ENCODE measurements at regions not wholly inside any gene's neighbourhood (a gene's known extent, or its start where the extent isn't known, plus 50 kb on each side); places are given as distances from the start of the nearest gene placed in this dataset.

GRCh38 chr14:106845286-106846087 is 1319.1 kb downstream of the TMEM121 start:
- no peaks in the 10 kb centered on the region for H3K36me3 Mint-ChIP-seq (ENCODE audit: low read depth)
- no peaks in the 10 kb centered on the region; the same call in 1 of the 2 replicates for H3K4me1 Mint-ChIP-seq (ENCODE audit: low read depth)
- TF ChIP-seq CTCF (IDR thresholded peaks at IDR 0.05), result no peak
- no peak for DNase-seq
- H3K4me3 Mint-ChIP-seq, result no peak overlapping the region
- H3K27me3 Mint-ChIP-seq (ENCODE audit: insufficient read depth), result no peaks in the 10 kb centered on the region
- H3K9me3 Mint-ChIP-seq, result peaks cover 10% of the 10 kb centered on the region
- no peak overlapping the region for H3K27ac Mint-ChIP-seq

GRCh38 chr14:106846218-106846617 is 1319.8 kb downstream of the TMEM121 start:
- no peaks in the 10 kb centered on the region; the same call in 1 of the 2 replicates for H3K4me1 Mint-ChIP-seq (ENCODE audit: low read depth)
- H3K4me3 Mint-ChIP-seq, result no peak overlapping the region
- no peak for DNase-seq
- H3K36me3 Mint-ChIP-seq (ENCODE audit: low read depth), result no peaks in the 10 kb centered on the region
- TF ChIP-seq CTCF (IDR thresholded peaks at IDR 0.05), result no peak
- no peak overlapping the region for H3K27ac Mint-ChIP-seq
- H3K27me3 Mint-ChIP-seq (ENCODE audit: insufficient read depth), result no peaks in the 10 kb centered on the region
- peaks cover 14% of the 10 kb centered on the region for H3K9me3 Mint-ChIP-seq

- Mint-ChIP-seq H3K4me3 (no peak overlapping the region), H3K9me3 (peaks cover 27% of the 10 kb centered on the region), H3K4me1 (ENCODE audit: low read depth) (no peaks in the 10 kb centered on the region; the same call in 1 of the 2 replicates), H3K36me3 (ENCODE audit: low read depth) (no peaks in the 10 kb centered on the region), H3K27ac (no peak overlapping the region), H3K27me3 (ENCODE audit: insufficient read depth) (no peaks in the 10 kb centered on the region)
- 0 out of 2 replicates have a peak, but pooled peaks have one; percentile 18 for TF ChIP-seq CTCF (IDR thresholded peaks at IDR 0.05)
- no peak for DNase-seq
These were observed 1322.1 kb downstream of the TMEM121 start for GRCh38 chr14:106848330-106849121.

GRCh38 chr14:106850913-106851825 is 1324.8 kb downstream of the TMEM121 start:
- Mint-ChIP-seq H3K4me1 (ENCODE audit: low read depth) (no peaks in the 10 kb centered on the region), H3K4me3 (no peak overlapping the region), H3K9me3 (peaks cover 39% of the 10 kb centered on the region), H3K27ac (no peak overlapping the region), H3K36me3 (ENCODE audit: low read depth) (no peaks in the 10 kb centered on the region), H3K27me3 (ENCODE audit: insufficient read depth) (no peaks in the 10 kb centered on the region)
- no peak for TF ChIP-seq CTCF (IDR thresholded peaks at IDR 0.05)
- no peak for DNase-seq
